ENCODE measurements at regions not wholly inside any gene's neighbourhood (a gene's known extent, or its start where the extent isn't known, plus 50 kb on each side); places are given as distances from the start of the nearest gene placed in this dataset.

GRCh38 chr15:95630683-95631082, 699.8 kb upstream of the NR2F2 start:
- no peak for TF ChIP-seq SPI1 (IDR thresholded peaks at IDR 0.05; ENCODE audit: borderline replicate concordance, low read depth)
- no peak for TF ChIP-seq CTCF (IDR thresholded peaks at IDR 0.05; ENCODE audit: insufficient read depth, low read length)
